Heart left ventricle (tissue), 13 donors: ENCODE measurements at regions not wholly inside any gene's neighbourhood (a gene's known extent, or its start where the extent isn't known, plus 50 kb on each side); places are given as distances from the start of the nearest gene placed in this dataset.

Experiments used
- CTCF ChIP-seq, 12 donors: fragments of 200-600 bp; sonication (generic) in 4 of 12; IDR thresholded peaks; one replicate each; pipeline versions ENCODE4 v1.5.0 to v1.8.0; 2018 to 2022; ENCODE audit warnings: antibody characterized with exemption in 12 of 12, mild to moderate bottlenecking in 5 of 12
- POLR2A ChIP-seq, 2 donors: fragments of 450-650 bp; IDR thresholded peaks; one replicate each; pipeline ENCODE4 v1.6.1; 2017; ENCODE audit warnings: antibody characterized with exemption in 2 of 2, mild to moderate bottlenecking in 2 of 2, moderate library complexity in 2 of 2
- donor health status: ischemic (EF 13 %, LVEDD 7.1; RV severe dilation, severe dysfunction).
- donor health status: DM: no; HTN: yes; CAD: no.
- donor health status: DM: no; HTN: no; CAD: no.
- donor health status: ischemic (EF 25% LVEDD 6.9; RV normal size, moderate dysfunction).
- donor health status: ischemic (EF 25% LVEDD 5.7; RV mildly dilated, moderate dysfunction).
- donor health status: ischemic (EF 35%, LVEDD 5.7; RV mildly dilated, moderate dysfunction).
- donor health status: nonischemic (EF 11% LVEDD 7.7; RV severe dilation, severe dysfunction).
- donor health status: DM: yes; HTN: yes; CAD: no.
- donor health status: PGD.
- donor health status: ischemic (EF 29% LVEDD 5.4; RV normal size, mild dysfunction).
- donor health status: nonischemic (EF 23%, LVEDD 6.1; RV moderate dilation, normal function).

- TF ChIP-seq CTCF (IDR thresholded peaks at IDR 0.05) (no peak), POLR2A (IDR thresholded peaks at IDR 0.05) (no peak)
Observed at GRCh38 chr9:26710008-26710407, 182.6 kb downstream of the CAAP1 start.
